ENCODE measurements at regions not wholly inside any gene's neighbourhood (a gene's known extent, or its start where the extent isn't known, plus 50 kb on each side); places are given as distances from the start of the nearest gene placed in this dataset.

DNA sequence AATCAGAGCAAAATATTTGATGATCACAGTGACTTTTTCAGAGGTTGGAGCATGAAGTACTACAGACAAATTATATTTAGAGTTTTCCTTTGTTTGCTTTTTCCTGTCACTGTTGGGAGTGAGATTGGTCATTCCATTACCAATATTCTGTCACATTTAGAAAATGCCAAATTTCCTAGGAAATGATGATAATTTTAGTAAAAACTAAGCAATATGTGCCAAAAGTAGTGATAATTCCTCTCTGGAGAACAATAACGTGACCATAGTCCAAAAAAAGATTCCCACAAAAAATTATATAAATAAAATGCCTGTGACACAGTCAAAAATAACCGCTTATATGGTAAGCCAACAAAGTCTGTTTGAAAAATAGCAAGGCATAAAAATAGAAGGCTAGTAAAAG, 2719.4 kb downstream of the PCDH9 start:
- H2BK15ac ChIP-seq (ENCODE audit: low read depth, low read length), result no peak overlapping the region
- Mint-ChIP-seq H3K4me1 (no peaks in the 10 kb centered on the region), H3K36me3 (ENCODE audit: insufficient read depth in 1 of 3, low read depth in 3 of 3) (peaks cover 9 to 21% (median 10%) of the 10 kb centered on the region in 3 experiments; a peak in 6 of 7 replicates), H3K9me3 (peaks cover 17 to 23% of the 10 kb centered on the region in 2 experiments; a peak in 4 of 5 replicates), H3K4me3 (no peak overlapping the region), H3K27me3 (ENCODE audit: low read depth) (no peaks in the 10 kb centered on the region), H3K27ac (no peak overlapping the region)
- H4K5ac ChIP-seq (ENCODE audit: insufficient read length, low read depth, low read length), result no peak overlapping the region
- no peak overlapping the region for H2AK5ac ChIP-seq (ENCODE audit: insufficient read length, low read length)
- no peaks in the 10 kb centered on the region for H3K79me1 ChIP-seq (ENCODE audit: insufficient read depth, low read depth, low read length, poor library complexity, severe bottlenecking)
- H3K14ac ChIP-seq (ENCODE audit: insufficient read depth, low read length), result no peak overlapping the region
- no peak overlapping the region for H3K23ac ChIP-seq (ENCODE audit: insufficient read length, low read depth, low read length)
- H3K79me2 ChIP-seq (ENCODE audit: insufficient read depth, low read length), result no peaks in the 10 kb centered on the region
- H3K9ac ChIP-seq (ENCODE audit: extremely low read depth, insufficient read length, low read length), result no peak overlapping the region
- no peak overlapping the region for H3K27ac ChIP-seq (ENCODE audit: insufficient read length, low read depth, low read length)
- H3K23me2 ChIP-seq (ENCODE audit: insufficient read length, low read depth, low read length, poor library complexity, severe bottlenecking), result no peaks in the 10 kb centered on the region
- no peak overlapping the region for H2BK12ac ChIP-seq (ENCODE audit: insufficient read length, low read depth, low read length)
- H2BK5ac ChIP-seq (ENCODE audit: insufficient read length, low read length), result no peak overlapping the region
- H3K27me3 ChIP-seq (ENCODE audit: insufficient read depth, low read length), result no peaks in the 10 kb centered on the region
- no CpG with 5 or more reads among the region's 2 CpGs for WGBS (ENCODE audit: extremely low coverage, insufficient read length, low lambda C conversion rate)
- H3K4me1 ChIP-seq (ENCODE audit: insufficient read depth, low read length), result no peaks in the 10 kb centered on the region
- no peaks in the 10 kb centered on the region for H4K20me1 ChIP-seq (ENCODE audit: control insufficient read depth, insufficient read depth, insufficient read length)
- H3K9me3 ChIP-seq (ENCODE audit: control insufficient read depth, low read depth, low read length), result no peaks in the 10 kb centered on the region
- no peak overlapping the region for H4K8ac ChIP-seq (replicated peaks; ENCODE audit: insufficient read length, low read depth, low read length)
- no peak overlapping the region for H2BK120ac ChIP-seq (ENCODE audit: low read depth, low read length, poor library complexity, severe bottlenecking)
- H2AFZ ChIP-seq (ENCODE audit: low read length), result no peak overlapping the region
- TF ChIP-seq, protein P1, sequence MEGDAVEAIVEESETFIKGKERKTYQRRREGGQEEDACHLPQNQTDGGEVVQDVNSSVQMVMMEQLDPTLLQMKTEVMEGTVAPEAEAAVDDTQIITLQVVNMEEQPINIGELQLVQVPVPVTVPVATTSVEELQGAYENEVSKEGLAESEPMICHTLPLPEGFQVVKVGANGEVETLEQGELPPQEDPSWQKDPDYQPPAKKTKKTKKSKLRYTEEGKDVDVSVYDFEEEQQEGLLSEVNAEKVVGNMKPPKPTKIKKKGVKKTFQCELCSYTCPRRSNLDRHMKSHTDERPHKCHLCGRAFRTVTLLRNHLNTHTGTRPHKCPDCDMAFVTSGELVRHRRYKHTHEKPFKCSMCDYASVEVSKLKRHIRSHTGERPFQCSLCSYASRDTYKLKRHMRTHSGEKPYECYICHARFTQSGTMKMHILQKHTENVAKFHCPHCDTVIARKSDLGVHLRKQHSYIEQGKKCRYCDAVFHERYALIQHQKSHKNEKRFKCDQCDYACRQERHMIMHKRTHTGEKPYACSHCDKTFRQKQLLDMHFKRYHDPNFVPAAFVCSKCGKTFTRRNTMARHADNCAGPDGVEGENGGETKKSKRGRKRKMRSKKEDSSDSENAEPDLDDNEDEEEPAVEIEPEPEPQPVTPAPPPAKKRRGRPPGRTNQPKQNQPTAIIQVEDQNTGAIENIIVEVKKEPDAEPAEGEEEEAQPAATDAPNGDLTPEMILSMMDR (conservative IDR thresholded peaks at IDR 0.05), result no peak
- no peak overlapping the region for H3K4me2 ChIP-seq (ENCODE audit: insufficient read depth, insufficient read length, low read length)
- H3K4ac ChIP-seq (ENCODE audit: low read depth, low read length), result no peak overlapping the region
- no peak overlapping the region for H3T11ph ChIP-seq (ENCODE audit: low read length)
- no peak overlapping the region for H2BK20ac ChIP-seq (ENCODE audit: low read depth, low read length, poor library complexity, severe bottlenecking)
- H4K91ac ChIP-seq (ENCODE audit: insufficient read length, low read depth, low read length), result no peak overlapping the region
- no peak overlapping the region for H3K18ac ChIP-seq (ENCODE audit: insufficient read length, low read depth, low read length)
- no peak for DNase-seq
- H3K56ac ChIP-seq (ENCODE audit: insufficient read length, low read depth, low read length), result no peak overlapping the region
